Omental fat pad (tissue), 3 donors: ENCODE measurements at regions not wholly inside any gene's neighbourhood (a gene's known extent, or its start where the extent isn't known, plus 50 kb on each side); places are given as distances from the start of the nearest gene placed in this dataset.

Experiments used
- ATAC-seq: fragments of 150-250 bp; one replicate; pipeline ENCODE4 v1.9.1; 2016; ENCODE audit warnings: mild to moderate bottlenecking, moderate library complexity; ENCODE audit not compliant: low FRiP score
- DNase-seq: peaks from one replicate; pipeline ENCODE4 v3.0.0-alpha.2; 2019; ENCODE audit warnings: low spot score
- CTCF ChIP-seq, 3 donors: fragments of 450-650 bp; IDR thresholded peaks; one replicate each; pipeline ENCODE4 v1.5.1; 2016 to 2017; ENCODE audit warnings: antibody characterized with exemption in 3 of 3, mild to moderate bottlenecking in 3 of 3, moderate library complexity in 2 of 3

GRCh38 chr16:55263271-55264250 lies 60.4 kb upstream of the IRX6 start:
- DNase-seq (no peak), ATAC-seq (no peak)
- TF ChIP-seq CTCF (IDR thresholded peaks at IDR 0.05), result no peak

- no peak for TF ChIP-seq CTCF (IDR thresholded peaks at IDR 0.05)
- ATAC-seq (no peak), DNase-seq (no peak)
Measured at GRCh38 chr16:55264949-55265348, 59.1 kb upstream of the IRX6 start.

GRCh38 chr16:55265926-55266325 lies 58.1 kb upstream of the IRX6 start:
- no peak for TF ChIP-seq CTCF (IDR thresholded peaks at IDR 0.05)
- ATAC-seq (no peak), DNase-seq (no peak)

GRCh38 chr16:55271945-55272513 lies 52.0 kb upstream of the IRX6 start:
- TF ChIP-seq CTCF (IDR thresholded peaks at IDR 0.05), result no peak
- DNase-seq (no peak), ATAC-seq (no peak)

- DNase-seq (no peak), ATAC-seq (no peak)
- no peak for TF ChIP-seq CTCF (IDR thresholded peaks at IDR 0.05)
Measured at GRCh38 chr16:55272744-55273143, 51.3 kb upstream of the IRX6 start.

- TF ChIP-seq CTCF (IDR thresholded peaks at IDR 0.05), result no peak
- ATAC-seq, result no peak
- no peak for DNase-seq
Measured at GRCh38 chr16:55273356-55273755, 50.6 kb upstream of the IRX6 start.

- DNase-seq (no peak), ATAC-seq (no peak)
- no peak for TF ChIP-seq CTCF (IDR thresholded peaks at IDR 0.05)
Measured at GRCh38 chr16:55273959-55274358, 50.0 kb upstream of the IRX6 start.
